ENCODE measurements at regions not wholly inside any gene's neighbourhood (a gene's known extent, or its start where the extent isn't known, plus 50 kb on each side); places are given as distances from the start of the nearest gene placed in this dataset.

GRCh38 chr7:33842150-33842549 is 63.2 kb upstream of the BMPER start:
- Histone ChIP-seq H3K27me3 (ENCODE audit: insufficient read depth, low read length) (no peaks in the 10 kb centered on the region), H2AFZ (ENCODE audit: low read depth, low read length, poor library complexity, severe bottlenecking) (no peak overlapping the region), H3K4me2 (ENCODE audit: low read length) (no peak overlapping the region), H3K4me1 (ENCODE audit: control insufficient read depth in 1 of 2, insufficient read depth in 2 of 2, low read length in 2 of 2) (no peaks in the 10 kb centered on the region), H3K36me3 (ENCODE audit: control insufficient read depth in 1 of 2, insufficient read depth in 2 of 2, low read length in 2 of 2) (no peaks in the 10 kb centered on the region), H3K4me3 (replicated peaks in 1 of 2; ENCODE audit: low read depth in 1 of 2, low read length in 2 of 2) (no peak overlapping the region), H3K9me3 (ENCODE audit: control insufficient read depth in 1 of 2, insufficient read depth in 1 of 2, low read depth in 1 of 2, low read length in 2 of 2) (no peaks in the 10 kb centered on the region), H3K27ac (ENCODE audit: low read depth, low read length) (no peak overlapping the region), H4K20me1 (ENCODE audit: insufficient read depth) (no peaks in the 10 kb centered on the region), H3K79me2 (ENCODE audit: insufficient read depth, low read length) (no peaks in the 10 kb centered on the region), H3K9ac (ENCODE audit: low read length) (no peak overlapping the region), H3K9me2 (ENCODE audit: insufficient read depth) (no peaks in the 10 kb centered on the region)
- RAD21 ChIA-PET (ENCODE audit: low non-redundant PET in 1 of 2, low total read pairs in 2 of 2, uncharacterized antibody in 2 of 2, unreplicated experiment in 2 of 2) = no interaction called here
- POLR2A ChIA-PET = no interaction called here
- TF ChIP-seq, protein P1, sequence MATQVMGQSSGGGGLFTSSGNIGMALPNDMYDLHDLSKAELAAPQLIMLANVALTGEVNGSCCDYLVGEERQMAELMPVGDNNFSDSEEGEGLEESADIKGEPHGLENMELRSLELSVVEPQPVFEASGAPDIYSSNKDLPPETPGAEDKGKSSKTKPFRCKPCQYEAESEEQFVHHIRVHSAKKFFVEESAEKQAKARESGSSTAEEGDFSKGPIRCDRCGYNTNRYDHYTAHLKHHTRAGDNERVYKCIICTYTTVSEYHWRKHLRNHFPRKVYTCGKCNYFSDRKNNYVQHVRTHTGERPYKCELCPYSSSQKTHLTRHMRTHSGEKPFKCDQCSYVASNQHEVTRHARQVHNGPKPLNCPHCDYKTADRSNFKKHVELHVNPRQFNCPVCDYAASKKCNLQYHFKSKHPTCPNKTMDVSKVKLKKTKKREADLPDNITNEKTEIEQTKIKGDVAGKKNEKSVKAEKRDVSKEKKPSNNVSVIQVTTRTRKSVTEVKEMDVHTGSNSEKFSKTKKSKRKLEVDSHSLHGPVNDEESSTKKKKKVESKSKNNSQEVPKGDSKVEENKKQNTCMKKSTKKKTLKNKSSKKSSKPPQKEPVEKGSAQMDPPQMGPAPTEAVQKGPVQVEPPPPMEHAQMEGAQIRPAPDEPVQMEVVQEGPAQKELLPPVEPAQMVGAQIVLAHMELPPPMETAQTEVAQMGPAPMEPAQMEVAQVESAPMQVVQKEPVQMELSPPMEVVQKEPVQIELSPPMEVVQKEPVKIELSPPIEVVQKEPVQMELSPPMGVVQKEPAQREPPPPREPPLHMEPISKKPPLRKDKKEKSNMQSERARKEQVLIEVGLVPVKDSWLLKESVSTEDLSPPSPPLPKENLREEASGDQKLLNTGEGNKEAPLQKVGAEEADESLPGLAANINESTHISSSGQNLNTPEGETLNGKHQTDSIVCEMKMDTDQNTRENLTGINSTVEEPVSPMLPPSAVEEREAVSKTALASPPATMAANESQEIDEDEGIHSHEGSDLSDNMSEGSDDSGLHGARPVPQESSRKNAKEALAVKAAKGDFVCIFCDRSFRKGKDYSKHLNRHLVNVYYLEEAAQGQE (IDR thresholded peaks at IDR 0.05; ENCODE audit: low read depth) = no peak
- TF ChIP-seq ELF1 (IDR thresholded peaks at IDR 0.05; ENCODE audit: borderline replicate concordance, low read depth) = no peak
- no peak for TF ChIP-seq SRF (IDR thresholded peaks at IDR 0.05; ENCODE audit: low read depth)
- TF ChIP-seq YY1 (IDR thresholded peaks at IDR 0.05; ENCODE audit: extremely low read depth, insufficient replicate concordance, low read depth, low read length) = no peak
- no peak for TF ChIP-seq EGR1 (IDR thresholded peaks at IDR 0.05; ENCODE audit: low read depth)
- TF ChIP-seq, protein P2, sequence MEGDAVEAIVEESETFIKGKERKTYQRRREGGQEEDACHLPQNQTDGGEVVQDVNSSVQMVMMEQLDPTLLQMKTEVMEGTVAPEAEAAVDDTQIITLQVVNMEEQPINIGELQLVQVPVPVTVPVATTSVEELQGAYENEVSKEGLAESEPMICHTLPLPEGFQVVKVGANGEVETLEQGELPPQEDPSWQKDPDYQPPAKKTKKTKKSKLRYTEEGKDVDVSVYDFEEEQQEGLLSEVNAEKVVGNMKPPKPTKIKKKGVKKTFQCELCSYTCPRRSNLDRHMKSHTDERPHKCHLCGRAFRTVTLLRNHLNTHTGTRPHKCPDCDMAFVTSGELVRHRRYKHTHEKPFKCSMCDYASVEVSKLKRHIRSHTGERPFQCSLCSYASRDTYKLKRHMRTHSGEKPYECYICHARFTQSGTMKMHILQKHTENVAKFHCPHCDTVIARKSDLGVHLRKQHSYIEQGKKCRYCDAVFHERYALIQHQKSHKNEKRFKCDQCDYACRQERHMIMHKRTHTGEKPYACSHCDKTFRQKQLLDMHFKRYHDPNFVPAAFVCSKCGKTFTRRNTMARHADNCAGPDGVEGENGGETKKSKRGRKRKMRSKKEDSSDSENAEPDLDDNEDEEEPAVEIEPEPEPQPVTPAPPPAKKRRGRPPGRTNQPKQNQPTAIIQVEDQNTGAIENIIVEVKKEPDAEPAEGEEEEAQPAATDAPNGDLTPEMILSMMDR (IDR thresholded peaks at IDR 0.05 in 2 of 3, conservative IDR thresholded peaks at IDR 0.05 in 1 of 3; ENCODE audit: borderline replicate concordance in 1 of 3, insufficient read depth in 1 of 3, low read depth in 2 of 3, low read length in 2 of 3) = no peak
- TF ChIP-seq ATF3 (IDR thresholded peaks at IDR 0.05) = no peak
- TF ChIP-seq ZFX (IDR thresholded peaks at IDR 0.05) = no peak
- DNase-seq (ENCODE audit: low read depth, low spot score) (no peak), ATAC-seq (no peak)
- BruUV-seq (replicated peaks) = no TSS peak
- intact Hi-C loops (cut with micrococcal nuclease) = no loop called here
- CTCF ChIA-PET = no interaction called here

Data from HCT116 (cell line).